Caco-2 (cell line): ENCODE measurements at regions not wholly inside any gene's neighbourhood (a gene's known extent, or its start where the extent isn't known, plus 50 kb on each side); places are given as distances from the start of the nearest gene placed in this dataset.

ENCODE experiments used
- BruUV-seq: library from RNA; stranded (reverse); fragments of 400-500 nt; replicated peaks from 2 replicates; lab custom pipeline; 2021; lab: Mats Ljungman, UMichigan
- CTCF ChIA-PET: fragments of 300-600 bp; sonication (Branson Sonifier 250); formaldehyde crosslinking; loops from one replicate; lab custom pipeline; 2022; ENCODE audit warnings: antibody characterized with exemption; lab: Charles Lee
- POLR2A ChIA-PET: fragments of 300-600 bp; sonication (Branson Sonifier 250); formaldehyde crosslinking; loops from one replicate; lab custom pipeline; 2022; ENCODE audit warnings: antibody characterized with exemption; lab: Charles Lee
- DNase-seq, 2 experiments: peaks; one replicate each; pipeline versions ENCODE4 v3.0.0 to v3.0.0-alpha.2; 2020 to 2022
- H3K27me3 ChIP-seq: replicated peaks from 2 replicates; pipeline ENCODE4 v1.6.0; 2011; ENCODE audit warnings: low read length; ENCODE audit not compliant: control insufficient read depth, insufficient read depth
- H3K36me3 ChIP-seq: 2 replicates; pipeline ENCODE4 v1.5.1; 2011; ENCODE audit warnings: low read length; ENCODE audit not compliant: control insufficient read depth, insufficient read depth
- H3K4me1 ChIP-seq: fragments of 250-450 bp; sonication (Bioruptor Pico); 2 replicates; pipeline ENCODE4 v1.5.1; 2020; ENCODE audit warnings: mild to moderate bottlenecking
- H3K4me3 ChIP-seq: 2 replicates; pipeline ENCODE4 v1.5.1; 2011; ENCODE audit warnings: low read depth, mild to moderate bottlenecking, control low read depth, low read length
- H3K9me3 ChIP-seq: fragments of 250-450 bp; sonication (Bioruptor Pico); 2 replicates; pipeline ENCODE4 v1.5.1; 2020; ENCODE audit warnings: mild to moderate bottlenecking, moderate library complexity
- H3K27ac Mint-ChIP-seq: one replicate; pipeline ENCODE4 v1.8.0; 2022; ENCODE audit warnings: mixed read lengths; ENCODE audit not compliant: unreplicated experiment
- H3K27me3 Mint-ChIP-seq: one replicate; pipeline ENCODE4 v1.8.0; 2022; ENCODE audit warnings: mixed read lengths; ENCODE audit not compliant: insufficient read depth, unreplicated experiment
- H3K36me3 Mint-ChIP-seq: one replicate; pipeline ENCODE4 v1.8.0; 2022; ENCODE audit warnings: mild to moderate bottlenecking, mixed read lengths; ENCODE audit not compliant: insufficient read depth, unreplicated experiment
- H3K4me1 Mint-ChIP-seq: one replicate; pipeline ENCODE4 v1.8.0; 2022; ENCODE audit warnings: low read depth, mixed read lengths; ENCODE audit not compliant: unreplicated experiment
- H3K4me3 Mint-ChIP-seq: one replicate; pipeline ENCODE4 v1.8.0; 2022; ENCODE audit warnings: mild to moderate bottlenecking, moderate library complexity, mixed read lengths; ENCODE audit not compliant: unreplicated experiment
- H3K9me3 Mint-ChIP-seq: one replicate; pipeline ENCODE4 v1.8.0; 2022; ENCODE audit warnings: mixed read lengths; ENCODE audit not compliant: unreplicated experiment
- intact Hi-C: fragments of 100-400 bp; cut with micrococcal nuclease; formaldehyde crosslinking; loops from one replicate; pipeline ENCODE4 v1.10.0; 2022; ENCODE audit not compliant: unreplicated experiment
- TF ChIP-seq, protein P1 (sequence below), 2 experiments: fragments of 200-600 bp in 1 of 2; IDR thresholded peaks; 1 replicate in 1 of 2; 2 replicates in 1 of 2; pipeline versions ENCODE4 v1.5.1 to v1.8.0; 2011 to 2022; ENCODE audit warnings: antibody characterized with exemption in 1 of 2, control low read depth in 1 of 2, inconsistent platforms in 1 of 2, low read depth in 1 of 2, low read length in 1 of 2, mild to moderate bottlenecking in 1 of 2, moderate library complexity in 1 of 2; ENCODE audit not compliant: insufficient read depth in 1 of 2, severe bottlenecking in 1 of 2, unreplicated experiment in 1 of 2

DNA sequence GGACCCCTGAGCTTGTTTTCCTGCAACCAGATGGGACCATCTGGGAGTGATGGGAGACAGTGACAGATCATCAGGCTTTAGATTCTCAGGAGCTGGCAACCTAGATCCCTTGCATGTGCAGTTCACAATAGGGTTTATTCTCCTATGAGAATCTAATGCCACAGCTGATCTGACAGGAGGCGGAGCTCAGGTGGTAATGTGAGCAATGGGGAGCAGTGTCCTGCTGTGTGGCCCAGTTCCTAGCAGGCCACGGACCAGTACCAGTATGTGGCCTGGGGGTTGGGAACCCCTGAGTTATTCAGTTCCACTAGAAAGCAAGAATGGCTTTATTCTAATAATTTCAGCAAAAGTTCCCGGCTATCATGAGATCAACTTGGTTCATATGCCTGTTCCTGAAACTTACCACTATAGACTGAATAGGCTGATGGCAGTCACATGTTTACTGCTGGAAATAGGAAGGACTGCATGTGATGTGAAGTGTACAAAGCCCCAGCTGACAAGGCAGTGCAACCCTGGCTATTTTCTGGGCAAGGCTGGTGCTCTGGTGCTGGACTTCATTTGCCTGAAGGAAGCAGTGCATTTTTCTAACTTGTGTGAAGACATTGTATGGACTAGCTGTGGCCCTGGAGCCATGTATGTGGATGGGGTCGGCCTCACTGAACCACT lies 107.2 kb downstream of the SPRY1 start:
- CTCF ChIA-PET: no interaction called here
- Mint-ChIP-seq H3K27me3 (no peaks in the 10 kb centered on the region), H3K9me3 (no peaks in the 10 kb centered on the region), H3K4me3 (no peak overlapping the region), H3K36me3 (peaks cover 7% of the 10 kb centered on the region), H3K27ac (no peak overlapping the region), H3K4me1 (peaks cover 6% of the 10 kb centered on the region)
- H3K9me3 ChIP-seq: no peaks in the 10 kb centered on the region
- TF ChIP-seq, protein P1, sequence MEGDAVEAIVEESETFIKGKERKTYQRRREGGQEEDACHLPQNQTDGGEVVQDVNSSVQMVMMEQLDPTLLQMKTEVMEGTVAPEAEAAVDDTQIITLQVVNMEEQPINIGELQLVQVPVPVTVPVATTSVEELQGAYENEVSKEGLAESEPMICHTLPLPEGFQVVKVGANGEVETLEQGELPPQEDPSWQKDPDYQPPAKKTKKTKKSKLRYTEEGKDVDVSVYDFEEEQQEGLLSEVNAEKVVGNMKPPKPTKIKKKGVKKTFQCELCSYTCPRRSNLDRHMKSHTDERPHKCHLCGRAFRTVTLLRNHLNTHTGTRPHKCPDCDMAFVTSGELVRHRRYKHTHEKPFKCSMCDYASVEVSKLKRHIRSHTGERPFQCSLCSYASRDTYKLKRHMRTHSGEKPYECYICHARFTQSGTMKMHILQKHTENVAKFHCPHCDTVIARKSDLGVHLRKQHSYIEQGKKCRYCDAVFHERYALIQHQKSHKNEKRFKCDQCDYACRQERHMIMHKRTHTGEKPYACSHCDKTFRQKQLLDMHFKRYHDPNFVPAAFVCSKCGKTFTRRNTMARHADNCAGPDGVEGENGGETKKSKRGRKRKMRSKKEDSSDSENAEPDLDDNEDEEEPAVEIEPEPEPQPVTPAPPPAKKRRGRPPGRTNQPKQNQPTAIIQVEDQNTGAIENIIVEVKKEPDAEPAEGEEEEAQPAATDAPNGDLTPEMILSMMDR (IDR thresholded peaks at IDR 0.05; ENCODE audit: insufficient read depth in 1 of 2, low read depth in 1 of 2, low read length in 1 of 2, severe bottlenecking in 1 of 2, unreplicated experiment in 1 of 2): no peak
- no TSS peak for BruUV-seq
- POLR2A ChIA-PET: no interaction called here
- DNase-seq: no peak
- intact Hi-C loops: no loop called here
- no peaks in the 10 kb centered on the region for H3K36me3 ChIP-seq
- H3K4me3 ChIP-seq: no peak overlapping the region
- peaks cover 25% of the 10 kb centered on the region for H3K4me1 ChIP-seq
- no peaks in the 10 kb centered on the region for H3K27me3 ChIP-seq

DNA sequence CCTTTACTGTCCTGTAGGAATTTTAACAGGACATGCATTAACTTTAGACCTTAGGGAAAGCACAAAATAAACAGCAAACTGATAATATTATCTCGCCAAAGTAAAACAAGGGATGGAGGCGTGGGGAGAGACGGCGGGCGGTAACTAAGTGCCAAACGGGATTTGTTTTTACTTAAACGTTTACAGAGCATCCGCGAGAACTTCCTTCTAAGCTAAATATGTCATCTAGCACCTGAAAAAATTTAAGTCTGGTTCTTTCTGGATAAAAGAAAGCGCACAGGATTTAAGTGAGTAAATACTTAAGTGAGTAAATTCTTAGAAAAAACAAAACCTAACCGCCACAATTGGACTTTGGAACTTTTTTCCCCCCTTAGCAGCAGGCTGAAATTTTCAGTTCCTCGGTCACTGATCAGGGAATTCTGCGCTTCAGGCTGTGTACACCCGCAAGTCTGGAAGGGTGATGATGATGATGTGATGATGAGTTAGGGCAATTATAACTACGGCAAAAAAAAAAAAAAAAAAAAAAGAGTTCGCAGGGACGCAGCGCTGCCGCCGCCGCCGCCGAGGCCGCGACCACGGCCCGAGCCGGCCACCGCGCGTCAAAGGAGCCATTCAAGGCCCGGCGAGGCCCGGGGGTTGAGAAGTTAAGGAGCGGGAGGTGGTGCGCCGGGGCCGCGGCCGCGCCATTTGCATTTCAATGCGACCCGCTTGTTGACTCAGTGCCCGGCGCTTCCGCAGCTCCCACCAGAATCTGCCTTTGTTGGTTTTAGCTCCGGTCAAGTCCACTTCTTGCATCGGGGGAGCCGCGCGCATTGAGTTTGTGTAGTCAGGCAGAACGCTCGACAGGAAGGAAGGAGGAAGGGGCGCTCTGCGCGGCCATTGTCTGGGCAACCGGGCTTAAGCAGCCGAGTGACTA lies 108.8 kb downstream of the SPRY1 start:
- Histone ChIP-seq H3K4me3 (peak overlapping the region; percentile 40), H3K36me3 (no peaks in the 10 kb centered on the region), H3K27me3 (no peaks in the 10 kb centered on the region), H3K4me1 (peaks cover 30% of the 10 kb centered on the region), H3K9me3 (no peaks in the 10 kb centered on the region)
- TF ChIP-seq, protein P1 (IDR thresholded peaks at IDR 0.05; ENCODE audit: insufficient read depth in 1 of 2, low read depth in 1 of 2, low read length in 1 of 2, severe bottlenecking in 1 of 2, unreplicated experiment in 1 of 2): no peak
- no peaks in the 10 kb centered on the region for H3K9me3 Mint-ChIP-seq
- H3K4me3 Mint-ChIP-seq: peak overlapping the region; percentile 79
- intact Hi-C loops: loop anchor here (1.0 kb wide), 6 partner anchors 26 to 156 kb away; partner anchors contain the start of gene SPRY1
- H3K4me1 Mint-ChIP-seq: peaks cover 13% of the 10 kb centered on the region
- DNase-seq: peak; percentile 76 to 80
- ChIA-PET POLR2A (interaction anchor here (1.2 to 1.8 kb wide), 2 partner anchors 26 to 62 kb away, joined by 4 to 8 read pairs; no protein-coding TSS in a partner anchor), CTCF (interaction anchor here (0.9 kb wide), 1 partner anchor 59 kb away, joined by 3 read pairs; no protein-coding TSS in a partner anchor)
- peak overlapping the region; percentile 91 for H3K27ac Mint-ChIP-seq
- TSS peak; percentile 92 for BruUV-seq
- no peaks in the 10 kb centered on the region for H3K27me3 Mint-ChIP-seq
- peaks cover 7% of the 10 kb centered on the region for H3K36me3 Mint-ChIP-seq

DNA sequence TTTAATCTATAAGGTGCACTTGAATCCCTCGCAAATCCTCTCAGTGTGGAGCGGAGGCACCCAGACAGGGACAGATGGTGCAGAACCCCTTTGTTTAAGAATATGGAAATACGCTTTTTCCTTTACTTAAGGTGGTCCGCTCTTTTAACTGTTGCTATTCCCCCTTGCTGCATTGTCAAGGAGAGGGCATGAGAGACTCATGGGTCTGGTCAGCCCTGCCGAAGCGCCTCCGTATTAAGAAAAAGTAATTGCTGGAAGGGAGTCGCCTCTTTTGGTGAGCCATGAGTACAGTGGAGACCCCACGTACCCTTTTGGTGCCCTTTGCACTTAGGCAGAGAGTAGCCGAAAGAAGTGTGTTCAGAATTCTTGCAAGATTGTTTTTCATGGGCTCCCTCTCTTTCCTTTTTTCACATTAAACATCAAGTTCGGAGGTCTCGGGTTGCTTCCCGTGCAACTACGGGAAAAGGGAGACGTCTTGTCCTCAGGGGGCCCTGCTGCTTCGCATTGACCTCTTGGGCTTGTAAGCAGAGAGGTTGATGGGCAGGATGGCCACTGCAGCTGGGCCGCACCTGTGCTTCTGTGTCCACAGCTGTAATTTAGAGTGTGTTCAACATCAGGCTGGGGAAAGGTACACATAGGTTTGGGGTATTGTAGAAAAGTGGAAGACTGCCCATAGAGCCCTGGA lies 109.6 kb downstream of the SPRY1 start:
- no peak for DNase-seq
- ChIA-PET CTCF (no interaction called here), POLR2A (interaction anchor here (1.2 to 1.8 kb wide), 2 partner anchors 27 to 62 kb away, joined by 4 to 8 read pairs; no protein-coding TSS in a partner anchor)
- Histone ChIP-seq H3K4me1 (peaks cover 30% of the 10 kb centered on the region), H3K27me3 (no peaks in the 10 kb centered on the region), H3K36me3 (no peaks in the 10 kb centered on the region), H3K9me3 (no peaks in the 10 kb centered on the region), H3K4me3 (peak overlapping the region; percentile 40)
- intact Hi-C loops: no loop called here
- Mint-ChIP-seq H3K4me1 (peaks cover 13% of the 10 kb centered on the region), H3K36me3 (peaks cover 7% of the 10 kb centered on the region), H3K4me3 (peak overlapping the region; percentile 79), H3K27me3 (no peaks in the 10 kb centered on the region), H3K27ac (peak overlapping the region; percentile 91), H3K9me3 (no peaks in the 10 kb centered on the region)
- TSS peak; percentile 86 for BruUV-seq
- TF ChIP-seq, protein P1 (IDR thresholded peaks at IDR 0.05; ENCODE audit: insufficient read depth in 1 of 2, low read depth in 1 of 2, low read length in 1 of 2, severe bottlenecking in 1 of 2, unreplicated experiment in 1 of 2): no peak
